Stomach (tissue), 8 donors: ENCODE measurements at regions not wholly inside any gene's neighbourhood (a gene's known extent, or its start where the extent isn't known, plus 50 kb on each side); places are given as distances from the start of the nearest gene placed in this dataset.

Experiments used
- DNase-seq, 2 donors: peaks; one replicate each; pipeline versions ENCODE4 v3.0.0 to v3.0.0-alpha.2; 2013 to 2019
- H3K27ac ChIP-seq, 5 donors: fragments of 200-600 bp in 4 of 5; sonication (generic) in 4 of 5; one replicate each; pipeline ENCODE4 v1.5.1; 2013 to 2019; ENCODE audit warnings: mild to moderate bottlenecking in 1 of 5, moderate library complexity in 1 of 5
- H3K27me3 ChIP-seq, 3 donors: fragments of 200-600 bp; sonication (generic); one replicate each; pipeline ENCODE4 v1.5.1; 2017 to 2019; ENCODE audit warnings: mixed run types in 1 of 3
- H3K36me3 ChIP-seq, 4 donors: fragments of 200-600 bp; sonication (generic); 1 replicate in 3 of 4; 2 replicates in 1 of 4; pipeline ENCODE4 v1.5.1; 2016 to 2019
- H3K4me1 ChIP-seq, 4 donors: fragments of 200-600 bp; sonication (generic); one replicate each; pipeline ENCODE4 v1.5.1; 2016 to 2019
- H3K4me3 ChIP-seq, 4 donors: fragments of 200-600 bp; sonication (generic) in 3 of 4; one replicate each; pipeline ENCODE4 v1.5.1; 2016 to 2019; ENCODE audit warnings: mild to moderate bottlenecking in 1 of 4
- H3K9me3 ChIP-seq, 4 donors: fragments of 200-600 bp; sonication (generic); one replicate each; pipeline ENCODE4 v1.5.1; 2016 to 2019
- EP300 ChIP-seq: sonication (generic); formaldehyde crosslinking; IDR thresholded peaks from one replicate; pipeline ENCODE4 v1.6.1; 2017; ENCODE audit warnings: antibody characterized with exemption
- POLR2A ChIP-seq, 4 donors: fragments of 450-650 bp; IDR thresholded peaks; one replicate each; pipeline ENCODE4 v1.6.1; 2016; ENCODE audit warnings: antibody characterized with exemption in 4 of 4, control low read depth in 2 of 4, mild to moderate bottlenecking in 1 of 4, moderate library complexity in 1 of 4
- POLR2AphosphoS5 ChIP-seq, 3 donors: sonication (generic); formaldehyde crosslinking; IDR thresholded peaks; one replicate each; pipeline ENCODE4 v1.6.1; 2016; ENCODE audit warnings: antibody characterized with exemption in 3 of 3
- WGBS, 5 donors: extraction: QIAGEN DNeasy Blood & Tissue Kit in 3 of 5; methylation state at CpG; one replicate each; pipeline versions ENCODE4 v1.1.5 to v1.1.7; 2013 to 2018; 5-methylcytosine and 5-hydroxymethylcytosine counted together
- intact Hi-C: fragments of 100-400 bp; cut with DNase I; formaldehyde crosslinking; loops from one replicate; pipeline ENCODE4 v1.15.1; 2023; ENCODE audit warnings: low total_unique reads
- TF ChIP-seq, protein P1 (sequence below), 7 experiments: fragments of 450-650 bp in 4 of 7; fragments of 200-600 bp in 3 of 7; sonication (generic) in 3 of 7; IDR thresholded peaks; one replicate each; pipeline ENCODE4 v1.5.1; 2016 to 2019; ENCODE audit warnings: antibody characterized with exemption in 7 of 7, control low read depth in 2 of 7, mild to moderate bottlenecking in 1 of 7
- donor health status: healthy with polysubstance abuse.
- donor health status: Bipolar disorder and iron deficiency.
- donor health status: healthy.

DNA sequence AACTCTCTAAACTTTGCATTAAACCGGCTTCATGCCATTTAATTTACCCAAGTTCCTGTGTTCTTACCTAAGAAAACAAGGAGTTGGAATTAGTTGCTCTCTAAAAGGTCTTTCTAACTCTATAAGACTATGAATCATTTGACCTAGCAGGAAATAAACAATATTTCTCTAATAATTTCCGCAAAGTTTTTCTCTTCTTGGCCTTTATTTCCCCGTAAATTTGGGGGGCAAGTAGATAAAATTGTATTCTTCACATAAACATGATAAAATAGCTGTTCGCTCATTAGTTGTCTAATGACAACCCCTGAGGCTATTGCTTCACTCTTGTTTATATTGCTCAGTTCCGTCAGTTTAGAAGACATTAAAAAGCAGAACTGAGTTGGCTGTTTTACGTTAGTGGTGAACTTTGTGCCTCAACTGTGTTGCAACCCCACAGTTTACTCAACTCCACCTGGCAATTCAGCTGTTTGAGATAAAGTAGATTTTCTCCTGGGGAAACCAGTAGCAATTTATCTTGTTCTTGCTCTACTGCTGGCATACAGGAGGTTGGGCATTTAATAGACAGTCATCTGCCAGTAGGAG is 74.7 kb downstream of the BTG1 start:
- H3K4me1 ChIP-seq = peaks cover 5 to 40% (median 27%) of the 10 kb centered on the region in 4 donors
- TF ChIP-seq, protein P1, sequence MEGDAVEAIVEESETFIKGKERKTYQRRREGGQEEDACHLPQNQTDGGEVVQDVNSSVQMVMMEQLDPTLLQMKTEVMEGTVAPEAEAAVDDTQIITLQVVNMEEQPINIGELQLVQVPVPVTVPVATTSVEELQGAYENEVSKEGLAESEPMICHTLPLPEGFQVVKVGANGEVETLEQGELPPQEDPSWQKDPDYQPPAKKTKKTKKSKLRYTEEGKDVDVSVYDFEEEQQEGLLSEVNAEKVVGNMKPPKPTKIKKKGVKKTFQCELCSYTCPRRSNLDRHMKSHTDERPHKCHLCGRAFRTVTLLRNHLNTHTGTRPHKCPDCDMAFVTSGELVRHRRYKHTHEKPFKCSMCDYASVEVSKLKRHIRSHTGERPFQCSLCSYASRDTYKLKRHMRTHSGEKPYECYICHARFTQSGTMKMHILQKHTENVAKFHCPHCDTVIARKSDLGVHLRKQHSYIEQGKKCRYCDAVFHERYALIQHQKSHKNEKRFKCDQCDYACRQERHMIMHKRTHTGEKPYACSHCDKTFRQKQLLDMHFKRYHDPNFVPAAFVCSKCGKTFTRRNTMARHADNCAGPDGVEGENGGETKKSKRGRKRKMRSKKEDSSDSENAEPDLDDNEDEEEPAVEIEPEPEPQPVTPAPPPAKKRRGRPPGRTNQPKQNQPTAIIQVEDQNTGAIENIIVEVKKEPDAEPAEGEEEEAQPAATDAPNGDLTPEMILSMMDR (IDR thresholded peaks at IDR 0.05) = no peak
- TF ChIP-seq POLR2AphosphoS5 (IDR thresholded peaks at IDR 0.05) (peak in 2 of 3 donors; percentile 69 to 77), EP300 (no peak), POLR2A (IDR thresholded peaks at IDR 0.05) (no peak)
- H3K27me3 ChIP-seq = no peaks in the 10 kb centered on the region
- H3K4me3 ChIP-seq = no peak overlapping the region
- H3K27ac ChIP-seq = peak overlapping the region; percentile 56 to 88 (median 74)
- H3K9me3 ChIP-seq = no peaks in the 10 kb centered on the region
- peak; percentile 51 to 80 for DNase-seq
- H3K36me3 ChIP-seq = no peaks in the 10 kb centered on the region
- WGBS, 5 donors = 23 to 49% (median 45%) methylated on average over 6 of the region's 6 CpGs
- intact Hi-C loops = no loop called here

DNA sequence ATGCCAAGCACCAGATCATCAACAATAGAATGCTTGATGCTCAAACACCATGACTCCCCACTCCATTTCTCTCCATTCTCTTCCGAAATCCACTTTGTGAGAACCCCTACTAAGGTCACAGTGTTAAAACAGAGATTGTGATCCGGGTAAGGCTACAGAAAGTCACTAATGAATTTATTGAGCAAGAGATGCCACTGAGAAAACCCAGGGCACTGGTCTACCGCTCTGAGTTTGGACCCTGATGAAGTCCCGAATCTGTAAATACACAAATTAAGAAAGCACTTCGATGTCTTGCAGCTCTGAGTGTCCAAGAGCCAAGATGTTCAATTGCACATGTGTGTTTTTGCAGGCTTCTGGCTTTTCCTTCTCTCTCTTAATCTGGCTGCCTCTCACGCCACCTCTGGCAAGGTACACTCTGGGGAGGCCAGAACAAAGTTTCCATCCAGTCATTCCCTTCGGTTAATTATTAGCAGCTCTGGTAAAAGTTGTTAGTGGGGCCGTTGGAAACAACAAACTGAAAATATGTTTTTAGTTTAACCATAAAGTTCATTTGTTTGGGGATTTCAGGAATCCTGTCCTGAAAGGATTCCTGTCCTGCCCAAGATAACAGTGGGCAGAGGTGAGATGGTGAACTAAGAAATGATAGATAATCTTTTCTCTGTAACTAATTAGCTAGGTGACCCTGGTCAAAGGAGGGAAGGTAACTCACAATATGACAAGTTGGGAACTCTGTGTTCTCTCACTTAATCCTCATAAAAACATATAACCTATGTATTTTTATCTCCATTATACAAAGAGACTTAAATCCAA is 75.4 kb downstream of the BTG1 start:
- Histone ChIP-seq H3K4me1 (peaks cover 12 to 39% (median 27%) of the 10 kb centered on the region in 4 donors), H3K27me3 (no peaks in the 10 kb centered on the region), H3K4me3 (no peak overlapping the region), H3K9me3 (no peaks in the 10 kb centered on the region), H3K27ac (peak overlapping the region; percentile 37 to 88 (median 74)), H3K36me3 (no peaks in the 10 kb centered on the region)
- WGBS, 5 donors = 25 to 46% (median 38%) methylated on average over 8 of the region's 8 CpGs
- no peak for TF ChIP-seq POLR2A (IDR thresholded peaks at IDR 0.05)
- TF ChIP-seq, protein P1 (IDR thresholded peaks at IDR 0.05) = peak in 2 of 7 experiments; percentile 19 to 32
- peak in 2 of 3 donors; percentile 8 to 41 for TF ChIP-seq POLR2AphosphoS5 (IDR thresholded peaks at IDR 0.05)
- peak; percentile 80 to 83 for DNase-seq
- intact Hi-C loops = no loop called here

DNA sequence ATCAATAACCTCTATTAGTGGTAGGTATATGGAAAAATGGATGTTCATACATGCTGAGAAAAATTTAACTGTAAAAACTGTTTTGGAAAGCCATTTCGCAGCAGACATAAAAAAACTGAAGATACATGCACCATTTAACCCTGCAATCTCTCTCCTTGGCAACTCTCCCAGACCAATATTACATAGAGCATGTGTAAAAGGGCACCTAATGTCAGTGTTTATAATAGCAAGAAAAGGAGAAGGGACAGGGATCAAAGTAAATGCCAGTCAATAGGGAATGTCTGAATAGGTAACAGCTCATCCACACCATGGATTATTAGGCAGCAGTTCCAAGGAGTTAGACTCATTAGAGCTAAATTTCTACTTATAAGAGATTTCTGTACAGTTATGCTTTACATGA is 77.2 kb downstream of the BTG1 start:
- peak in 1 of 2 donors; percentile 46 for DNase-seq
- H3K4me1 ChIP-seq = peaks cover 30 to 56% (median 40%) of the 10 kb centered on the region in 4 donors
- intact Hi-C loops = no loop called here
- H3K4me3 ChIP-seq = no peak overlapping the region
- H3K27me3 ChIP-seq = no peaks in the 10 kb centered on the region
- H3K9me3 ChIP-seq = no peaks in the 10 kb centered on the region
- WGBS, 5 donors = 40 to 72% (median 53%) methylated on average over 1 of the region's 1 CpG
- H3K36me3 ChIP-seq = no peaks in the 10 kb centered on the region
- peak overlapping the region in 1 of 5 donors; percentile 88 for H3K27ac ChIP-seq
- TF ChIP-seq EP300 (no peak), POLR2AphosphoS5 (IDR thresholded peaks at IDR 0.05) (no peak), POLR2A (IDR thresholded peaks at IDR 0.05) (no peak)
- TF ChIP-seq, protein P1 (IDR thresholded peaks at IDR 0.05) = no peak

DNA sequence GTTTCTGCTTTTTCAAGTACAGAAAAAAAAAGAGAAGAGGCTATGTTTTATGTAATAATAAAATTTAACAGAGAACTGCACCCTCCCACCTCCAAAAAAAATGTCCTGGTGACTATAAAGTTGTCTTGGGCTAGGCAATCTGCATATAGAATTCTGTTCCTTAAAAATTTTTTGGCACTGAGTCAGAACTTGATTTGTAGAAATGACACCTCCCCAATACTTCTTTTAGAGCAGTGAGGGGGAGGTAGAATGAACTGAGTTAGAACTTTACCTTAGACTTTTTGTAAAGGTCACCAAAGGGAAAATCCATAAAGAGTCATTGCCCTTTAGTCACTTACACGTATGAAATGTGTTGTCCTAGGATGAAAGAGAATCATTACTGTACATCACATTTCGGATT is 80.0 kb downstream of the BTG1 start:
- 60 to 67% (median 62%) methylated on average over 2 of the region's 2 CpGs for WGBS, 5 donors
- H3K4me1 ChIP-seq = peaks cover 22 to 66% (median 41%) of the 10 kb centered on the region in 4 donors
- no peaks in the 10 kb centered on the region for H3K36me3 ChIP-seq
- TF ChIP-seq POLR2A (IDR thresholded peaks at IDR 0.05) = no peak
- TF ChIP-seq, protein P1 (IDR thresholded peaks at IDR 0.05) = no peak
- no peak for TF ChIP-seq EP300
- TF ChIP-seq POLR2AphosphoS5 (IDR thresholded peaks at IDR 0.05) = no peak
- DNase-seq = no peak
- no peak overlapping the region for H3K4me3 ChIP-seq
- no peaks in the 10 kb centered on the region for H3K9me3 ChIP-seq
- no peaks in the 10 kb centered on the region for H3K27me3 ChIP-seq
- H3K27ac ChIP-seq = peak overlapping the region in 3 of 5 donors; percentile 70 to 76 (median 72)
- intact Hi-C loops = no loop called here
